Gastroesophageal sphincter (tissue), 4 donors: ENCODE measurements at regions not wholly inside any gene's neighbourhood (a gene's known extent, or its start where the extent isn't known, plus 50 kb on each side); places are given as distances from the start of the nearest gene placed in this dataset.

Source experiments
- ATAC-seq: fragments of 150-250 bp; one replicate; pipeline ENCODE4 v1.9.1; 2016; ENCODE audit warnings: mild to moderate bottlenecking, moderate library complexity
- H3K27ac ChIP-seq, 4 donors: fragments of 200-600 bp; sonication (generic) in 3 of 4; 1 replicate in 3 of 4; 2 replicates in 1 of 4; pipeline ENCODE4 v1.5.1; 2016 to 2019
- H3K27me3 ChIP-seq: fragments of 200-600 bp; sonication (generic); one replicate; pipeline ENCODE4 v1.5.1; 2019
- H3K36me3 ChIP-seq, 2 donors: fragments of 200-600 bp; sonication (generic); one replicate each; pipeline ENCODE4 v1.5.1; 2019; ENCODE audit warnings: control low read depth in 1 of 2
- H3K4me1 ChIP-seq, 3 donors: fragments of 200-600 bp; sonication (generic); 1 replicate in 2 of 3; 2 replicates in 1 of 3; pipeline ENCODE4 v1.5.1; 2016 to 2019; ENCODE audit warnings: control low read depth in 2 of 3
- H3K4me3 ChIP-seq, 2 donors: fragments of 200-600 bp; sonication (generic); one replicate each; pipeline ENCODE4 v1.5.1; 2019; ENCODE audit warnings: mild to moderate bottlenecking in 1 of 2, moderate library complexity in 1 of 2
- H3K9me3 ChIP-seq, 3 donors: fragments of 200-600 bp; sonication (generic); one replicate each; pipeline ENCODE4 v1.5.1; 2017 to 2019; ENCODE audit warnings: control low read depth in 2 of 3
- EP300 ChIP-seq: sonication (generic); formaldehyde crosslinking; IDR thresholded peaks from one replicate; pipeline ENCODE4 v1.6.1; 2017; ENCODE audit warnings: antibody characterized with exemption, mild to moderate bottlenecking
- POLR2A ChIP-seq, 2 donors: fragments of 450-650 bp; IDR thresholded peaks; one replicate each; pipeline ENCODE4 v1.6.1; 2017; ENCODE audit warnings: antibody characterized with exemption in 2 of 2, mild to moderate bottlenecking in 2 of 2, moderate library complexity in 1 of 2
- POLR2AphosphoS5 ChIP-seq: sonication (generic); formaldehyde crosslinking; IDR thresholded peaks from one replicate; pipeline ENCODE4 v1.6.1; 2017; ENCODE audit warnings: antibody characterized with exemption
- WGBS, 2 donors: methylation state at CpG; one replicate each; pipeline ENCODE4 v1.1.5; 2018; ENCODE audit warnings: low coverage in 1 of 2; 5-methylcytosine and 5-hydroxymethylcytosine counted together
- TF ChIP-seq, protein P1 (sequence below), 4 experiments: fragments of 200-600 bp in 2 of 4; fragments of 450-650 bp in 2 of 4; sonication (generic) in 1 of 4; IDR thresholded peaks; one replicate each; pipeline ENCODE4 v1.5.1; 2017 to 2019; ENCODE audit warnings: antibody characterized with exemption in 4 of 4, mild to moderate bottlenecking in 2 of 4, moderate library complexity in 2 of 4

DNA sequence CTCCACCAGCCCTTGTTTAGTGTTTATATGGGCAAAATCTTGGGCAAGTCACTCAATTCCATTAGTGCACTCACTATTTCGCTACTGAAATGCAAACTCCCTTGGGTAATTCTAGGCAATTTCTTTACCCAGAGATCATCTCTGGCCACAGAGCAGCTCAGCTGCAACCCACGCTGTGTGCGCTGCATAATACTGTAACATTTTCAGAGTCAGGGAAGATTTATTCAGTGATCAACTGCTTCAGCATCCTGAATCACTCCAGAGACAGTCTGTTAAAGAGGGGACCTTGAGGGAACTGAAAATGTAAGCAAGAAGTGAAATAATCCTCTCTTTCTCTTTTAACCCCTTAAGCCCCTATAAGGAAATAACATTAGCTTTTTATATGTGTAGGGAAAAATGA, 189.6 kb upstream of the FBXL4 start:
- H3K36me3 ChIP-seq, result no peaks in the 10 kb centered on the region
- H3K4me3 ChIP-seq, result no peak overlapping the region
- TF ChIP-seq EP300 (no peak), POLR2A (IDR thresholded peaks at IDR 0.05) (no peak), POLR2AphosphoS5 (no peak)
- TF ChIP-seq, protein P1, sequence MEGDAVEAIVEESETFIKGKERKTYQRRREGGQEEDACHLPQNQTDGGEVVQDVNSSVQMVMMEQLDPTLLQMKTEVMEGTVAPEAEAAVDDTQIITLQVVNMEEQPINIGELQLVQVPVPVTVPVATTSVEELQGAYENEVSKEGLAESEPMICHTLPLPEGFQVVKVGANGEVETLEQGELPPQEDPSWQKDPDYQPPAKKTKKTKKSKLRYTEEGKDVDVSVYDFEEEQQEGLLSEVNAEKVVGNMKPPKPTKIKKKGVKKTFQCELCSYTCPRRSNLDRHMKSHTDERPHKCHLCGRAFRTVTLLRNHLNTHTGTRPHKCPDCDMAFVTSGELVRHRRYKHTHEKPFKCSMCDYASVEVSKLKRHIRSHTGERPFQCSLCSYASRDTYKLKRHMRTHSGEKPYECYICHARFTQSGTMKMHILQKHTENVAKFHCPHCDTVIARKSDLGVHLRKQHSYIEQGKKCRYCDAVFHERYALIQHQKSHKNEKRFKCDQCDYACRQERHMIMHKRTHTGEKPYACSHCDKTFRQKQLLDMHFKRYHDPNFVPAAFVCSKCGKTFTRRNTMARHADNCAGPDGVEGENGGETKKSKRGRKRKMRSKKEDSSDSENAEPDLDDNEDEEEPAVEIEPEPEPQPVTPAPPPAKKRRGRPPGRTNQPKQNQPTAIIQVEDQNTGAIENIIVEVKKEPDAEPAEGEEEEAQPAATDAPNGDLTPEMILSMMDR (IDR thresholded peaks at IDR 0.05), result no peak
- no peak for ATAC-seq
- H3K27ac ChIP-seq, result no peak overlapping the region
- H3K4me1 ChIP-seq, result no peaks in the 10 kb centered on the region
- 46 to 59% methylated on average over 2 to 3 of the region's 3 CpGs for WGBS, 2 donors
- no peaks in the 10 kb centered on the region for H3K9me3 ChIP-seq
- H3K27me3 ChIP-seq, result no peaks in the 10 kb centered on the region

- ATAC-seq, result no peak
- H3K36me3 ChIP-seq, result no peaks in the 10 kb centered on the region
- H3K27ac ChIP-seq, result no peak overlapping the region
- no peaks in the 10 kb centered on the region for H3K4me1 ChIP-seq
- no peaks in the 10 kb centered on the region for H3K27me3 ChIP-seq
- no peak overlapping the region for H3K4me3 ChIP-seq
- TF ChIP-seq POLR2AphosphoS5 (no peak), EP300 (no peak), POLR2A (IDR thresholded peaks at IDR 0.05) (no peak)
- TF ChIP-seq, protein P1 (IDR thresholded peaks at IDR 0.05), result no peak
- 39 to 47% methylated on average over 3 of the region's 3 CpGs for WGBS, 2 donors
- H3K9me3 ChIP-seq, result no peaks in the 10 kb centered on the region
These were observed 188.7 kb upstream of the FBXL4 start for GRCh38 chr6:99136488-99136887.

- ATAC-seq, result no peak
- no peaks in the 10 kb centered on the region for H3K27me3 ChIP-seq
- H3K27ac ChIP-seq, result no peak overlapping the region
- TF ChIP-seq POLR2A (IDR thresholded peaks at IDR 0.05) (no peak), EP300 (no peak)
- WGBS, 2 donors, result 69 to 74% methylated on average over 3 to 4 of the region's 4 CpGs
- H3K36me3 ChIP-seq, result no peaks in the 10 kb centered on the region
- no peaks in the 10 kb centered on the region for H3K4me1 ChIP-seq
- H3K9me3 ChIP-seq, result no peaks in the 10 kb centered on the region
- no peak overlapping the region for H3K4me3 ChIP-seq
These were observed 184.4 kb upstream of the FBXL4 start for GRCh38 chr6:99132026-99132635.

DNA sequence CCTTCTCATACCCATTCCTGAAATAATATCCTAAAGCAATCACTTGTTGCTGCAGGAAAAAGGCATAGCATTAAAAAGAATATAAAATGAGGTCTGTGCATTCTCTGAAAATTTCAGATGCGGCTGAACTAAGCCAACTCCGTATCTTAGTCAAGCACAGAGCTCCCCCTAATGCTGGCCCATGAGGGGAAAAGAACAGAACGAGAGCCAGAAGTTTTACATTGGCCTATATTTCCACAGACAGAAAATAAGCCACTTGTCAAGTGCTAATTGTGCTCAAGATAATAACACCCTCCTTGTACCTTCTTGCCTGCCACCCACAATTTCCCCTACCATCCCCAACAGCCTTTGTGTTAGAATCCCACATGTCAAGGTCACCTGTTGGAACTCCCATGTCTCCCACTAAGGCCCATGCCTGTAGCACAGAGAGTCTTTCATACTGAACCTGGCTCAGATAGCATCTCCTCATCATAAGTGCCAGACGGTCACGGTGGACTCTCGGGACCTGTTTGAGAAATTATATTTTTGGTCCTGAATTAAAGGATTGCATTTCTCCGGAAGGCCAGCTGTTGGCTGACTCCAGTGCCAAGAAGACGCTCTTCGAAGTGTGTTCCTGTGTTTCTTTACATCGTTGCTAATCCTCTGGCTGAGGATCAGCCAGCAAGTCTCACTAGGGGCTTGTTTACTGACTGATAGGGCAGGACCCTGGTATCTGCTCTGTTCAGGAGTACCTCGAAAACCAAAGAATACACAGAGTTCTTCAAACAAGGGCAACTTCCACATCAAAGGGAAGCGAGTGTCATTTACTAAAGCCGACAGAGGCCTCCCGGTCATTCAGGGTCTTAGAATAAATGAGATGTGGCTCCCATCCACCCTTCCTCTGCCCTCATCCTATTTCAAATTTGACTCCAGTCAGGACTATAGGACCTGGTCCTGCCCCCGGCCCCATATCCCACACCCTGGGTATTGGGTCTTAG, 183.4 kb upstream of the FBXL4 start:
- WGBS, 2 donors, result 48 to 56% methylated on average over 13 to 15 of the region's 15 CpGs
- H3K9me3 ChIP-seq, result no peaks in the 10 kb centered on the region
- TF ChIP-seq POLR2AphosphoS5 (no peak), POLR2A (IDR thresholded peaks at IDR 0.05) (no peak), EP300 (no peak)
- TF ChIP-seq, protein P1 (IDR thresholded peaks at IDR 0.05), result no peak
- H3K4me3 ChIP-seq, result no peak overlapping the region
- H3K27me3 ChIP-seq, result no peaks in the 10 kb centered on the region
- no peaks in the 10 kb centered on the region for H3K4me1 ChIP-seq
- H3K27ac ChIP-seq, result no peak overlapping the region
- ATAC-seq, result no peak
- no peaks in the 10 kb centered on the region for H3K36me3 ChIP-seq

GRCh38 chr6:99129835-99130234, 182.1 kb upstream of the FBXL4 start:
- ATAC-seq, result no peak
- H3K9me3 ChIP-seq, result no peaks in the 10 kb centered on the region
- H3K27ac ChIP-seq, result no peak overlapping the region
- H3K4me3 ChIP-seq, result no peak overlapping the region
- WGBS, 2 donors, result 93% methylated on average over 2 of the region's 2 CpGs; no CpG with 5 or more reads in 1 of the 2 donors
- no peaks in the 10 kb centered on the region for H3K27me3 ChIP-seq
- TF ChIP-seq POLR2A (IDR thresholded peaks at IDR 0.05) (no peak), EP300 (no peak), POLR2AphosphoS5 (no peak)
- TF ChIP-seq, protein P1 (IDR thresholded peaks at IDR 0.05), result no peak
- no peaks in the 10 kb centered on the region for H3K36me3 ChIP-seq
- no peaks in the 10 kb centered on the region for H3K4me1 ChIP-seq
